GM12878 (cell line): ENCODE measurements at regions not wholly inside any gene's neighbourhood (a gene's known extent, or its start where the extent isn't known, plus 50 kb on each side); places are given as distances from the start of the nearest gene placed in this dataset.

Experiments
- ATAC-seq: fragments of 200-7000 bp; cut with Tn5 transposase; 3 replicates; pipeline ENCODE4 v1.9.1; 2020; ENCODE audit warnings: mild to moderate bottlenecking, moderate library complexity
- BruUV-seq: library from RNA; stranded (reverse); fragments of 400-500 nt; replicated peaks from 2 replicates; lab custom pipeline; 2021; lab: Mats Ljungman, UMichigan
- CTCF ChIA-PET: fragments of 300-600 bp; sonication (Branson Sonifier 250); formaldehyde crosslinking; extraction: SDS; loops from one replicate; lab custom pipeline; 2021; ENCODE audit warnings: inconsistent platforms; lab: Yijun Ruan, JAX
- POLR2A ChIA-PET: fragments of 350-600 bp; formaldehyde crosslinking; extraction: SDS; loops from one replicate; lab custom pipeline; 2021; ENCODE audit warnings: inconsistent platforms; lab: Charles Lee
- RAD21 ChIA-PET: fragments of 300-600 bp; sonication (Branson Sonifier 250); formaldehyde crosslinking; loops from one replicate; lab custom pipeline; 2023; ENCODE audit warnings: antibody characterized with exemption; ENCODE audit not compliant: unreplicated experiment; lab: Charles Lee
- SMC1A ChIA-PET: fragments of 300-600 bp; sonication (Branson Sonifier 250); formaldehyde crosslinking; loops from one replicate; lab custom pipeline; 2023; ENCODE audit not compliant: unreplicated experiment, uncharacterized antibody; lab: Charles Lee
- DNase-seq: peaks from one replicate; pipeline ENCODE4 v3.0.0-alpha.2; 2011; ENCODE audit warnings: low read depth, low spot score
- FAIRE-seq: peaks from 3 replicates; lab custom pipeline; 2011; peaks lifted over from hg19 to GRCh38; lab: Jason Lieb, UNC
- H2AFZ ChIP-seq: 2 replicates; pipeline ENCODE4 v1.6.0; 2011; ENCODE audit warnings: low read depth, low read length, control low read depth; ENCODE audit not compliant: control insufficient read depth
- H3K27ac ChIP-seq: 2 replicates; pipeline ENCODE4 v1.5.1; 2011; ENCODE audit warnings: control low read depth; ENCODE audit not compliant: control insufficient read depth, insufficient read depth
- H3K27me3 ChIP-seq, 2 experiments: replicated peaks in 1 of 2; 2 replicates each; pipeline versions ENCODE4 v1.6.0 to v1.6.1; 2011; ENCODE audit warnings: low read length in 1 of 2; ENCODE audit not compliant: control insufficient read depth in 2 of 2, insufficient read depth in 2 of 2
- H3K36me3 ChIP-seq, 2 experiments: 2 replicates each; pipeline ENCODE4 v1.5.1; 2011; ENCODE audit warnings: low read length in 1 of 2; ENCODE audit not compliant: control insufficient read depth in 2 of 2, insufficient read depth in 2 of 2
- H3K4me1 ChIP-seq: 2 replicates; pipeline ENCODE4 v1.6.1; 2011; ENCODE audit warnings: mild to moderate bottlenecking, low read length, moderate library complexity, mixed read lengths; ENCODE audit not compliant: control insufficient read depth, insufficient read depth
- H3K4me2 ChIP-seq: 2 replicates; pipeline ENCODE4 v1.6.0; 2011; ENCODE audit warnings: control low read depth; ENCODE audit not compliant: control insufficient read depth, insufficient read depth
- H3K4me3 ChIP-seq: fragments of 200-600 bp; sonication (generic); 2 replicates; pipeline ENCODE4 v1.5.1; 2016
- H3K79me2 ChIP-seq: 2 replicates; pipeline ENCODE4 v1.6.0; 2011; ENCODE audit warnings: low read length; ENCODE audit not compliant: control insufficient read depth, insufficient read depth
- H3K9ac ChIP-seq: 2 replicates; pipeline ENCODE4 v1.8.0; 2011; ENCODE audit warnings: low read length, control low read depth, mixed read lengths; ENCODE audit not compliant: control insufficient read depth, insufficient read depth
- H3K9me3 ChIP-seq: replicated peaks from 3 replicates; pipeline ENCODE4 v1.5.1; 2011; ENCODE audit warnings: mild to moderate bottlenecking, low read length; ENCODE audit not compliant: control insufficient read depth, insufficient read depth
- H4K20me1 ChIP-seq: 2 replicates; pipeline ENCODE4 v1.6.0; 2011; ENCODE audit not compliant: control insufficient read depth, insufficient read depth
- EED ChIP-seq: sonication (generic); IDR thresholded peaks from 2 replicates; pipeline ENCODE4 v1.6.1; 2016; ENCODE audit warnings: antibody characterized with exemption, low read depth
- KDM1A ChIP-seq: fragments of 200-600 bp; sonication (generic); IDR thresholded peaks from 2 replicates; pipeline ENCODE4 v1.6.1; 2016; ENCODE audit warnings: borderline replicate concordance
- LARP7 ChIP-seq: fragments of 450-650 bp; IDR thresholded peaks from 2 replicates; pipeline ENCODE4 v1.6.1; 2017; ENCODE audit warnings: mild to moderate bottlenecking
- MAX ChIP-seq: IDR thresholded peaks from 2 replicates; pipeline ENCODE4 v1.6.1; 2012; ENCODE audit warnings: low read depth, low read length, improper control_type of control experiment
- RAD51 ChIP-seq: fragments of 450-650 bp; IDR thresholded peaks from 2 replicates; pipeline ENCODE4 v1.6.1; 2016; ENCODE audit warnings: moderate library complexity, mild to moderate bottlenecking, inconsistent platforms
- SMAD1 ChIP-seq: fragments of 450-650 bp; IDR thresholded peaks from 2 replicates; pipeline ENCODE4 v1.6.1; 2018; ENCODE audit warnings: mild to moderate bottlenecking, low read depth; ENCODE audit not compliant: partially characterized antibody
- SMC3 ChIP-seq: IDR thresholded peaks from 2 replicates; pipeline ENCODE4 v1.6.1; 2011; ENCODE audit warnings: low read length, improper control_type of control experiment, borderline replicate concordance
- SPI1 ChIP-seq: IDR thresholded peaks from 2 replicates; pipeline ENCODE4 v1.6.1; 2011; ENCODE audit warnings: low read depth, mild to moderate bottlenecking, low read length, moderate library complexity, borderline replicate concordance; ENCODE audit not compliant: insufficient read depth
- SUPT20H ChIP-seq: IDR thresholded peaks from 2 replicates; pipeline ENCODE4 v1.6.1; 2011; ENCODE audit warnings: low read depth, mild to moderate bottlenecking, low read length, moderate library complexity, borderline replicate concordance; ENCODE audit not compliant: control insufficient read depth
- TARDBP ChIP-seq: IDR thresholded peaks from 2 replicates; pipeline ENCODE4 v1.6.1; 2016; ENCODE audit warnings: borderline replicate concordance
- TBL1XR1 ChIP-seq: IDR thresholded peaks from 2 replicates; pipeline ENCODE4 v1.6.1; 2012; ENCODE audit warnings: low read depth, low read length, improper control_type of control experiment
- TCF7 ChIP-seq: IDR thresholded peaks from 2 replicates; pipeline ENCODE4 v1.6.1; 2014; ENCODE audit warnings: antibody characterized with exemption, borderline replicate concordance
- YY1 ChIP-seq: IDR thresholded peaks from 2 replicates; pipeline ENCODE4 v1.6.1; 2011; ENCODE audit warnings: low read depth, mild to moderate bottlenecking, low read length
- ZNF217 ChIP-seq: fragments of 450-650 bp; IDR thresholded peaks from 2 replicates; pipeline ENCODE4 v1.6.1; 2017; ENCODE audit warnings: antibody characterized with exemption, mild to moderate bottlenecking
- ZNF24 ChIP-seq: fragments of 450-650 bp; IDR thresholded peaks from 2 replicates; pipeline ENCODE4 v1.6.1; 2017; ENCODE audit warnings: antibody characterized with exemption, mild to moderate bottlenecking
- ZSCAN29 ChIP-seq: fragments of 450-650 bp; IDR thresholded peaks from 2 replicates; pipeline ENCODE4 v1.6.1; 2017; ENCODE audit warnings: mild to moderate bottlenecking, moderate library complexity
- WGBS: methylation state at CpG from one replicate; pipeline ENCODE4 v1.1.6; 2016; ENCODE audit warnings: low lambda C conversion rate; ENCODE audit not compliant: insufficient replicate concordance, insufficient coverage; ENCODE audit errors: missing lambda C conversion rate; 5-methylcytosine and 5-hydroxymethylcytosine counted together
- in situ Hi-C: fragments of 300-500 bp; cut with MboI; formaldehyde crosslinking; loops from 9 replicates; pipeline ENCODE4 v1.14.3; 2018; ENCODE audit warnings: mixed read lengths
- intact Hi-C: fragments of 100-400 bp; cut with micrococcal nuclease; formaldehyde crosslinking; loops from one replicate; pipeline ENCODE4 v1.14.2; 2022; ENCODE audit not compliant: unreplicated experiment

- ATAC-seq = no peak
- FAIRE-seq = no peak
- H3K27ac ChIP-seq = no peak overlapping the region
- ChIA-PET SMC1A (no interaction called here), CTCF (no interaction called here), POLR2A (no interaction called here), RAD21 (no interaction called here)
- WGBS = 17% methylated on average over 14 of the region's 14 CpGs
- no peaks in the 10 kb centered on the region for H3K9me3 ChIP-seq
- no TSS peak for BruUV-seq
- in situ Hi-C loops = no loop called here
- H3K4me1 ChIP-seq = no peaks in the 10 kb centered on the region
- H3K4me3 ChIP-seq = no peak overlapping the region
- no peak overlapping the region for H3K9ac ChIP-seq
- no peaks in the 10 kb centered on the region for H3K79me2 ChIP-seq
- H2AFZ ChIP-seq = no peak overlapping the region
- no peaks in the 10 kb centered on the region for H4K20me1 ChIP-seq
- TF ChIP-seq RAD51 (no peak), SMC3 (no peak), LARP7 (no peak)
- no peak overlapping the region for H3K4me2 ChIP-seq
- intact Hi-C loops = no loop called here
- H3K36me3 ChIP-seq = no peaks in the 10 kb centered on the region
- DNase-seq = no peak
- no peaks in the 10 kb centered on the region for H3K27me3 ChIP-seq
Observed at GRCh38 chr12:46963977-46964971, 115.1 kb upstream of the PCED1B start.

DNA sequence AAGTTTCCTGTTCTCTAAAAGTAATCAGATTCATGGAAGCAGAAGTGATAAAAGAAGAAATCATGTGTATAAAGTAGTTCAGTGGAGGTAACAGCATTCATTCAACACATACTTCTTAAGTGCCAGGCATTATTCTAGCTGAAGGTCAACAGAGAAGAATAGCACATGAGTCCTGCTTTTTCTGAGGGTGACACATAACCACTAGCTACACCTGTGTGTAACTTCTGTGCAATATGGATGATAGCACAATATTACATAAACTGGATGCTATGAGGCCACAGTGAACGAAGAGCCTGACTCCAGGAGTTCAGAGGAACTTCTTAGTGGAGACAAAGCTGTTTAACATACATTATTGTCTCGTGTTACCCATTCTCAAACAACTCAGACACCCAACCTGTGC, 114.3 kb upstream of the PCED1B start:
- ChIA-PET RAD21 (interaction anchor here (0.9 kb wide), 1 partner anchor 55 kb away, joined by 3 read pairs; no protein-coding TSS in a partner anchor), SMC1A (interaction anchor here (0.7 to 1.5 kb wide), 2 partner anchors 11 to 13 kb away, joined by 3 to 4 read pairs; no protein-coding TSS in a partner anchor), CTCF (no interaction called here), POLR2A (no interaction called here)
- Histone ChIP-seq H3K4me1 (no peaks in the 10 kb centered on the region), H3K27ac (no peak overlapping the region), H3K4me2 (no peak overlapping the region), H3K79me2 (no peaks in the 10 kb centered on the region), H2AFZ (no peak overlapping the region), H3K9ac (no peak overlapping the region), H3K27me3 (no peaks in the 10 kb centered on the region), H3K36me3 (no peaks in the 10 kb centered on the region), H3K9me3 (no peaks in the 10 kb centered on the region), H3K4me3 (no peak overlapping the region), H4K20me1 (no peaks in the 10 kb centered on the region)
- WGBS = 3% methylated on average over 2 of the region's 2 CpGs
- FAIRE-seq = no peak
- no peak for DNase-seq
- intact Hi-C loops (no loop called here), in situ Hi-C loops (no loop called here)
- ATAC-seq = no peak
- no TSS peak for BruUV-seq
- TF ChIP-seq ZNF24 (no peak), TCF7 (no peak), ZSCAN29 (no peak), KDM1A (no peak), YY1 (no peak), SMAD1 (no peak), MAX (no peak), ZNF217 (no peak), TBL1XR1 (no peak), SUPT20H (no peak), EED (no peak), SPI1 (no peak), TARDBP (no peak)
